NCI-H510A treated with DMSO at 0.1 percent for 48 hours (cell line): ENCODE measurements at regions not wholly inside any gene's neighbourhood (a gene's known extent, or its start where the extent isn't known, plus 50 kb on each side); places are given as distances from the start of the nearest gene placed in this dataset.
"Not testable (repeated sequence)": the region's sequence is repeated elsewhere in the genome, so short reads cannot be mapped to it uniquely, and the experiment has no call there.

Experiments used
- DNase-seq: peaks from one replicate; lab custom pipeline; 2025; lab: John Stamatoyannopoulos, UW

DNA sequence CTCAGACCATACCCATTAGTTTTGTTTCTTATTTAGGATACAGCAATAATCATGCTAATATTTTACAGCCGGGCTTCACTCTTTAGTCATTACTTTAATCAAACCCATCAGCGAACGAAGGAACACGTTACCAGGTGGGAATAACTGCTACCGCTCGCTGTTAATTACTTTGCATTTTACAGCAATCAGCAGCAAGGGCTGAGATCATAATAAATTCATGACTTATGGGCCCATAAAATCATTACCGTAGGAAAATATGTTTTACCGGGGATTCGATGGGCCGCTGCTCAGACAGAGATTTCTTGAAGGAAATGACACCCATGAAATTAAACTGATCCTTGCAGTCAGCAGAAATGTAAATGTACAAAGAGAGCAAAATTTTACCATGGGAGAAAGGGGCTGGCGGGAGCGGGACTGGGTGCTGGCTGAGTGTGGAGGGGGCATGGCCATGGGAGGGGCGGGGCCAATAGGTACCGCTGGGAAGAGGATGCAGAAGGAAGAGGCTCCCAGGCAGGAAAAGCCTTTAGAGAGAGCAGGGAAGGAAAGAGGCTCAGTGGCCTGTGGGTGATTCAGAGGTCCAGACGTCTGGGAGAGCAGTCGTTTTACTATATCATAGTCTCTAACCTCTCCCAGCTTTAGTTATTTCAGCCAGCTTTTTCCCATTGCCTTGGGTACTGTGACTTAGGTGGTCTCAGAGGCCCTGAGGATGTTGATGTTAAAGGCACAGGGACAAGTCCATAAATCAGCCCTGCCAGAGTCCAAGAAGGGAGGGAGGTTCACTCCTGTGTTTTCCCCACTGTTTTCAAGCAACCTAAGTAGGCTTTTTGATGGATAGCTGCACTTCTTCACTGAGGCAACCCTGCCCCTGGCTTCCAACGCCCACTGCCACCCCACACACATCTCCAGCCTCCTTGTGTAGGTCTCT, 258.9 kb downstream of the SEC16B start:
- DNase-seq = no peak

GRCh38 chr1:177708406-177708805, 261.5 kb downstream of the SEC16B start:
- no peak for DNase-seq

- no peak for DNase-seq
These were observed 262.9 kb downstream of the SEC16B start for GRCh38 chr1:177706977-177707376.

DNA sequence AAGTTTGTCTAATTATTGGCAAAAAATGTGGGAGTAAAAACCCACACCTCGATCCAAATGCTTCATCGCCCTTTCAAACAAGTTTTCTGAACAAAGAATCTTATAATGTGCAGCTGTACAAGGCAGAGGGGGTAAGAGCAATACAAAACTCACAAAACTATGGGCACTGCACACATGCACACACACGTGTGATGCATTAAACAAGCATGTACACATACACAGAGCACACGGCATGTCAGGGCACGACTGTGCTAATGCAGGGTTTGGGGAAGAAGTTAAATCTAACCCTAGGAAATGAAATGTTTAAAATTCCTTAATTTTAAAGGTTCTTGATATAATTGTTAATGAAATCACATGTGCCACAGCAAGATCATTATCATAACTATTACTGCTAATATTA, 264.0 kb downstream of the SEC16B start:
- no peak for DNase-seq

- no peak for DNase-seq
These were observed 265.9 kb downstream of the SEC16B start for GRCh38 chr1:177703888-177704446.

GRCh38 chr1:177701654-177702353, 268.1 kb downstream of the SEC16B start:
- DNase-seq = no peak

DNA sequence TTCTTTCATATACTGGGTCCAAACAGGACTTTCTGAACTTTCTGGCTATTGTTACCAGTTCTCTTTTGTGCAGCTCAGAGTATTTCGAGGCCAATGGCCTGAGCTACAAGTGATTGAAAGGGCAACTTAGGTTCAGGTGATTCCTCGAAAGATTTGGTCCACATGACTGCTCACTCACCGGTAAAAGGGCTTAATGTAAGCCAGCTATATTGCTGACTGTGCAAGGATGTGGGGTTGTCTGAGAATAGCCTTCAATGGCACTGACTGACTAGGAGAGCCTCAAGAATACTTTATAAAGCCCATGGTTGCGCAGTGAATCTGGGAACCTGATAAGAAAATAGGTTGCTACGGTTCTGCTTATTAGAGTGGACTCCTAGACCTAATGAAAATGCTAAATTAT, 269.0 kb downstream of the SEC16B start:
- DNase-seq = no peak

DNA sequence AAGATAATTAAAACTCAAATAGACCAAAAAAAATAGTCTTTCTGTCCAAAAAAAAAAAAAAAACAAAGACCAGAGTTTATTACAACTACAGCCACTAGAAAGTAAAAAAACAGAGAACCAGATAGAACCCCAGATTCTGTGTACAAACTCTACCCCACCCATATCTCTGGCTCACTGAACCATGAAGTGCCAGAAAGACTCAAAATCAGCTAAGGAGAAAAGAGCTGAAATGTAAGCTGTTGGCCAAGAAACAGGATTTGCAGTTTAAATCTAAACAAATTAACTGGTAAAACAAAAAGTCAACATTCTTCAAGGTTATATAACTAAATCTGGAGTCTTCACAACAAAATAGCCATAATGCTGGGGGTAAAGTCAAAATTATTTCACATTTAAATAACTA, 278.9 kb downstream of the SEC16B start:
- DNase-seq = no peak

DNA sequence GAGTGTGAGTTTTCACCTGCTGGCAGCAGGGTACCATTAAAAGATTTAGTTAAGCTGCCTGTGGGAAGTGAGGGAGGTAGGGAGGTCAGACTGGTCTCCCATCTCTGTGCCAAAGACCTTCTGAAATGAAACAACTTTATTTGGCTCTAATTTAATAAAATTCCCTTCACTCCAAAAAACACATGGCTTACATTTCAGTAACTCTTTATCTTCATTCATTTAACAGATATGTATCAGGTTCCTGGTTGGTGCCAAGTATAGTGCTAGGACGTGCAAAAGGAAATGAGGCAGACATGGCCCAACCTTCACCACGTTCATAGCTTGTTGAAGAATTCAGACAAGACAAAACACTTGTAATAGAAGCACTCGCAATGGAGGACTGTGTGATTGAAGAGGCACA, 282.3 kb downstream of the SEC16B start:
- no peak for DNase-seq

- no peak for DNase-seq
These were observed 282.9 kb downstream of the SEC16B start for GRCh38 chr1:177686933-177687332.

DNA sequence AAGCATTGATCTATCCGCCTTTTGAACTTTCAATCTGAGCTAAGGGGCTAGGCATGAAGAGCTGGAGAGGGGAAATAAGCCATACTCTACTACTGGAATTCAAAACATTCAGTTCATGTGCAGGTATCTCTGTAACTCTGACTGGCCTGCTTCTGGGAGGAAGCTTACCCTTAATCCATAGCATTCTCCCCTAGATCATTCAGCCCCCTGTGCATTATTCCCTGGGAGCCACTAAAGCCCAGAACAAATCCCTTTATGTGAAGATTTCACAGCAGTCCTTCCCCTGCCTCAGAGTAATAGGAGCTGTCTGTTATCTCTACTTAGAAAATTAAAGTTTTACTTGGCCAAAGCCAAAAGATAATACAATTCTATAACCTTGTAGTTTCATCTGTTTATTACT, 300.7 kb downstream of the SEC16B start:
- DNase-seq = no peak

DNA sequence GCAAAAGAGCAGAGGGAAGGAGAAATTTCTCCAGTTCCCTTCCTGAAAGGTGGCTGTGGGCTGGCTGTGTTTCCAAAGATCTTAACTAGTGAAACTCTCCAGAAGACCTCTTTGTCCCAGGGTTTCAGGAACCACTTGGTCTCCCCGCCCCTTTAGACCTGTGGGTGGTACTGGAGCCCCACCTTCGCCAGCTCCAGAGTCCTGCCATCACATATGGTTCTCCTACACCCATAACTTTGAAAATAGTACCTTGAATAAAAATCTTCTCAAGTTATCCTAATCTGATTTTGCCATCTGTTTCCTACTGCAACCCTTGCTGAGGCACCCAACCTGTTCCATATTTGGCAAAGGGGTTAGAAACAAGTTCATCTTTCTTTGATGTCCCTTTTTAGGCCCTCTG, 303.9 kb downstream of the SEC16B start:
- no peak for DNase-seq

GRCh38 chr1:177664742-177665141, 305.1 kb downstream of the SEC16B start:
- DNase-seq = not testable (repeated sequence)

DNA sequence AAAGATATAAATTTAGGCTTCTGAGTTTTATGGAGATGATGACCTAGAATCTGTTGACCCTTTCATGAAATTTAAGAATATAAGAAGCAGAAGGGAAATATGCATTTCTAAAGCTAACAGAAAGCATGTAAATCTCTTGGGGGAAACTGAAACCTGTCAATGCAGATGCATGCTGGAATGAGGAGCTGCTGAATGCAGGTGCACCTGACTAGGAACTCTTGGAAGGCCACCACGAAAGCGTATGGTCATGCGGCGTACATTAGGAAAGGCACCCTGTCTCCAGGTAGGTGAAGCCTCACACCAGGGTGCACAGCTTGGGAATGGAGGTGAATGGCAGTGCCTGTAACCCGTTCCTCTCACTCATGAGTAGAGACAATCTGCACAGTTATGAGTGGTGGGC, 309.7 kb downstream of the SEC16B start:
- DNase-seq = no peak

DNA sequence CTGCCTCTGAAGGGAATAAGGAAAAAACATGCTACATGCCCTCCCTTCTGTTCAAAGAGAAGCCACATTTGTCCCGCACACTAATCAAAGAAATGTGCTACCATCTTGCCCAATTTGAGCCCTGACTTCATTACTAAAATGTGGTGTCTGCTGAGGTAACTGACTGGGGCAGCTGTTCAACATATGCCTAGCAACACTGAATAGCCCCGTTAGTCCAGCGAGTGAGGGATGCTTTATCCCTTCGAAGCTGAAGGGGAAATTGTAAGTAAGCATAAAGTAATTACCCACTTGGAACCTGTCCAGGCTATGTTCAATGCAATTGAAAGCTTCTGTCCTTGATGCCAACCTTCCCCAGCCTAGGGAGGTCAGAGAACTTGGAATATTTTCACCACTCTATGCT, 310.6 kb downstream of the SEC16B start:
- DNase-seq = no peak

DNA sequence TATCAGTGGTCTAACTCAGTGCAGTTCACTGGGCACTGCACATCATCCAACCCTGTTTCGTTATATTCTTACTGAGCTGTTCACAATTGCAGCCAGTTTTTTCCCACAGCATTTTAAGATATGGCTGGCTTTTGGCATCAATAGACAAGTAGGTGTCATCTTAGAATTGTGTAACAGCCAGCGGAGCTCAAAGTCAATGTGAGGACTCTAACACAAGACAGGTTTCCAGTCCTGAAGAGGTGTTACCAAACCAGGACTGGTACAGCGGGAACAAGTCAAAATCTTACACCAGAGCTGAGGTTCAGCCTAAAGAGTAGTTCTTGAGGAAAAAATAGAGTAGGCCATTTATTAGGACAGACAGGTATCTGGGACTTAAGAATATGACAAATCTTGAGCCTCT, 313.3 kb downstream of the SEC16B start:
- no peak for DNase-seq

DNA sequence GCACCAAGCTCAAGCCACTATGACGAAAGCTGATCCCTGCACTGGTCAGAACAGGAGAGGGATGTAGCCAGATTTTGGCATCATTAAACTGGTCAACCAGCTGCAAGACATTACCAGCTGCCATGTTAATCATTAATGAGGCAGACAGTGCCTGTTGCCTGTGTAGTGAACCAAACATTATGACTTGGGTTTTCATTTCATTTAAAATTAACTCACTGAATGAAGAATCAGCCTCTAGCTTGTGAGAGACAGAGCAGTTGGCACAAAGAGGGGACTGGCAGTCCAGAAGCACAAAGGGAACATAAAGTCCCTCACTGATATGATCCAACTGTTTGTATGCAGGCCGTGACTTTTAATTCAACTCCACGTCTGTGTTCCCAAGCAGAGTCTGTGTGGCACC, 318.9 kb downstream of the SEC16B start:
- DNase-seq = no peak

DNA sequence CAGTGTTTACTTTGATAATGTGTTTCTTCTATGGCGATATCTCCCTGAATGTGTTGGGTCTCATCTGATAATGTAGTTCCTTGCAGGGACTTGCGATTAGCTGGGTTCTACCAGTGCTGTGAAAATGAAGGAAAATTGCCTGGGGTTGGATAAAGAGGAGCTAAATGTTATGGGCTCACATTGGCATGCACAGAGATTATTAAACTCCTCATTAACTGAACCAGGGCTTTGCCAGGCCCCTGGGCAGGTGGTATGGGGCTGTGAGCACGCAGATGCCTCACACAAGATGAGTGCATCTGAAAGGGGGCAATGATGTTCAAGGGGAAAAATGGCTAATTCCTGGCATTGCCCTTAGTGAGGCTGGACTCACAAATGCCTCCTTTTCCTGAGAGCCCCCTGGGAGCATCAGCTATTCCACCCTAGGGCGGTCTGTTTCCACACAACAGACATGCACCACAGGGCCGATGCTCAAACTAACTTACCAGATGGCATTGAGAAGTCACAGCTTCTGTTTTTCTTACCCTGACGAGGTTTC, 321.1 kb downstream of the SEC16B start:
- DNase-seq = no peak

- no peak for DNase-seq
These were observed 321.7 kb downstream of the SEC16B start for GRCh38 chr1:177648138-177648537.

GRCh38 chr1:177646757-177647730, 322.8 kb downstream of the SEC16B start:
- DNase-seq = no peak

GRCh38 chr1:177645491-177646190, 324.2 kb downstream of the SEC16B start:
- DNase-seq = no peak
